OCI-LY3 (cell line): ENCODE measurements at regions not wholly inside any gene's neighbourhood (a gene's known extent, or its start where the extent isn't known, plus 50 kb on each side); places are given as distances from the start of the nearest gene placed in this dataset.

Experiments used
- H2AFZ ChIP-seq: fragments of 200-600, 300-600 bp; shearing (Covaris generic); 2 replicates; pipeline ENCODE4 v1.6.0; 2014; ENCODE audit warnings: antibody characterized with exemption, low read depth, low read length
- H3K27ac ChIP-seq: fragments of 200-600, 300-600 bp; sonication (generic); 2 replicates; pipeline ENCODE4 v1.5.1; 2014; ENCODE audit warnings: mild to moderate bottlenecking, low read length, moderate library complexity, mixed read lengths
- H3K27me3 ChIP-seq: fragments of 200-600, 300-600 bp; sonication (generic); 2 replicates; pipeline ENCODE4 v1.6.1; 2014; ENCODE audit warnings: low read depth, low read length, mixed read lengths
- H3K36me3 ChIP-seq: fragments of 200-600, 300-600 bp; sonication (generic); replicated peaks from 2 replicates; pipeline ENCODE3; 2014; ENCODE audit warnings: low read depth, low read length, mixed read lengths
- H3K4me1 ChIP-seq: fragments of 300-600, 200-600 bp; sonication (generic); 2 replicates; pipeline ENCODE4 v1.6.1; 2014; ENCODE audit warnings: low read length, mixed read lengths
- H3K4me2 ChIP-seq: fragments of 200-600, 300-600 bp; sonication (generic); 2 replicates; pipeline ENCODE4 v1.6.1; 2014; ENCODE audit warnings: low read length, mixed read lengths
- H3K4me3 ChIP-seq: fragments of 300-600, 200-600 bp; sonication (generic); 2 replicates; pipeline ENCODE4 v1.5.1; 2014; ENCODE audit warnings: antibody characterized with exemption, mild to moderate bottlenecking, low read length, moderate library complexity
- H3K79me2 ChIP-seq: fragments of 300-600, 200-600 bp; shearing (Covaris generic); 2 replicates; pipeline ENCODE4 v1.6.1; 2014; ENCODE audit warnings: mild to moderate bottlenecking, low read length, mixed read lengths
- H3K9ac ChIP-seq: fragments of 300-600, 200-600 bp; shearing (Covaris generic); 2 replicates; pipeline ENCODE4 v1.6.0; 2014; ENCODE audit warnings: mild to moderate bottlenecking, low read length, moderate library complexity
- H3K9me3 ChIP-seq: fragments of 200-600, 300-600 bp; shearing (Covaris generic); 2 replicates; pipeline ENCODE4 v1.6.1; 2014; ENCODE audit warnings: low read length, mixed read lengths; ENCODE audit not compliant: insufficient read depth
- H4K20me1 ChIP-seq: fragments of 200-600, 300-600 bp; sonication (generic); 2 replicates; pipeline ENCODE4 v1.6.1; 2016; ENCODE audit warnings: low read length, mixed read lengths; ENCODE audit not compliant: insufficient read depth
- EZH2phosphoT487 ChIP-seq: fragments of 200-600 bp; shearing (Covaris generic); IDR thresholded peaks from 2 replicates; pipeline ENCODE4 v1.6.1; 2018; ENCODE audit warnings: antibody characterized with exemption, mixed run types, low read depth
- TF ChIP-seq, protein P1 (sequence below): fragments of 200-600, 300-600 bp; sonication (generic); IDR thresholded peaks from 2 replicates; pipeline ENCODE4 v1.5.1; 2014; ENCODE audit warnings: antibody characterized with exemption, low read length, low read depth

DNA sequence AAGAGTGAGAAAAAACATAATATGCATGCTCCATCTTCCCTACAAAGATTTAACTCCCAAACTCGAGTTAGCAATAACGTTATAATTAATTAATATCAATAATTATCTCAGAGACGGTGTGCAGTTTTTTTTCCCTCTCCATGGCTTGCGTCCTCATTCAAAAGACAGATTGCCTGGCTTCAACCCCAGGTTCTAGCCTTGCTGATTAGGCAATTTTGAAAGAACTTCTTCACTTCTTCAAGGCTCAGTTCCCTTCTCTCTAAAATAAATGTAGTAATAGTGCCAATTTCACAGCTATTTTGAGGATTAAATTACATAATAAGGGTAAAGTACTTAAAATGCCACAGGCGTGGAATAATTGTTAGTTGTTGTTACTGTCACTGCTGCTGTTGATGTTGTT, 876.1 kb upstream of the GBE1 start:
- TF ChIP-seq EZH2phosphoT487, result no peak
- TF ChIP-seq, protein P1, sequence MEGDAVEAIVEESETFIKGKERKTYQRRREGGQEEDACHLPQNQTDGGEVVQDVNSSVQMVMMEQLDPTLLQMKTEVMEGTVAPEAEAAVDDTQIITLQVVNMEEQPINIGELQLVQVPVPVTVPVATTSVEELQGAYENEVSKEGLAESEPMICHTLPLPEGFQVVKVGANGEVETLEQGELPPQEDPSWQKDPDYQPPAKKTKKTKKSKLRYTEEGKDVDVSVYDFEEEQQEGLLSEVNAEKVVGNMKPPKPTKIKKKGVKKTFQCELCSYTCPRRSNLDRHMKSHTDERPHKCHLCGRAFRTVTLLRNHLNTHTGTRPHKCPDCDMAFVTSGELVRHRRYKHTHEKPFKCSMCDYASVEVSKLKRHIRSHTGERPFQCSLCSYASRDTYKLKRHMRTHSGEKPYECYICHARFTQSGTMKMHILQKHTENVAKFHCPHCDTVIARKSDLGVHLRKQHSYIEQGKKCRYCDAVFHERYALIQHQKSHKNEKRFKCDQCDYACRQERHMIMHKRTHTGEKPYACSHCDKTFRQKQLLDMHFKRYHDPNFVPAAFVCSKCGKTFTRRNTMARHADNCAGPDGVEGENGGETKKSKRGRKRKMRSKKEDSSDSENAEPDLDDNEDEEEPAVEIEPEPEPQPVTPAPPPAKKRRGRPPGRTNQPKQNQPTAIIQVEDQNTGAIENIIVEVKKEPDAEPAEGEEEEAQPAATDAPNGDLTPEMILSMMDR, result no peak
- H3K4me1 ChIP-seq, result no peaks in the 10 kb centered on the region
- no peaks in the 10 kb centered on the region for H4K20me1 ChIP-seq
- H3K4me2 ChIP-seq, result no peak overlapping the region
- H3K27me3 ChIP-seq, result no peaks in the 10 kb centered on the region
- no peak overlapping the region for H3K9ac ChIP-seq
- H3K36me3 ChIP-seq, result peaks cover 4% of the 10 kb centered on the region
- no peak overlapping the region for H3K27ac ChIP-seq
- H3K9me3 ChIP-seq, result peaks cover 14% of the 10 kb centered on the region; the same call in 1 of the 2 replicates
- H2AFZ ChIP-seq, result no peak overlapping the region
- no peak overlapping the region for H3K4me3 ChIP-seq
- no peaks in the 10 kb centered on the region for H3K79me2 ChIP-seq

DNA sequence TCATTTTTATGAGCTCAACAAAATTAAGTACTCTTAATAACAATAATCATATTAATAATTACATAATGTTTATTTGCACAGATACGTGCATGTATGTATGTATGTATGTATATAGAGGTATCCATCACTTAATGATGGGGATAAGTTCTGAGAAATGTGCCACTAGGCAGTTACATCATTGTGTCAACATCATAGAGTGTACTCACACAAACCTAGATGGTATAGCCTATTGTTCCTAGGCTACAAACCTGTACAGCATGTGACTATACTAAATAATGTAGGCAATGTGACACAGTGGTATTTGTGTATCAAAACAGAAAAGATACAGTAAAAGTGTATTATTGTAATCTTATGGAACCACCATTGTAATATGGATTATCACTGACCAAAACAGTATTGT, 874.7 kb upstream of the GBE1 start:
- peaks cover 11% of the 10 kb centered on the region; the same call in 1 of the 2 replicates for H3K9me3 ChIP-seq
- no peaks in the 10 kb centered on the region for H3K4me1 ChIP-seq
- no peaks in the 10 kb centered on the region for H4K20me1 ChIP-seq
- no peaks in the 10 kb centered on the region for H3K36me3 ChIP-seq
- H3K27ac ChIP-seq, result no peak overlapping the region
- no peak for TF ChIP-seq EZH2phosphoT487
- TF ChIP-seq, protein P1, result no peak
- no peak overlapping the region for H3K9ac ChIP-seq
- no peaks in the 10 kb centered on the region for H3K27me3 ChIP-seq
- H2AFZ ChIP-seq, result no peak overlapping the region
- no peak overlapping the region for H3K4me2 ChIP-seq
- no peak overlapping the region for H3K4me3 ChIP-seq
- no peaks in the 10 kb centered on the region for H3K79me2 ChIP-seq

DNA sequence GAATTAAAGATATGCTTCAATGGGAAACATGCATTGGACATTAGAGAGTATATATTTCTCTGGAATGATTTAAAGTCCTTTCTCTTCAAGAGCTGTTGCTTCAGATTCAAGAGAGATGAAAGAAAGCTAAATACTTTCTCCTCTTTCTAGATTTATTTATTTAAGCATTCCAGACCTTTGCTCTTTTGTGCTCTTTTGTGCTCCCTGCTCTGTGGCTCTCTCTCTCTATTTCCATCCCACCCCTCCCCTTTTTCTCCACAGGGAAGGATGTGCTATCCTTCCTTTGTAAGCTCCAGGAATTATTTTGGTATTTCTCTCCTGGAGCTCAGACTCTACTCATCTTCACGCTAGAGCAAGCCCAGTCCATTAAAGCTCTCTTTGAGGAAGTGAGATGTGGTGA, 871.9 kb upstream of the GBE1 start:
- no peak for TF ChIP-seq EZH2phosphoT487
- TF ChIP-seq, protein P1, result no peak
- Histone ChIP-seq H2AFZ (no peak overlapping the region), H3K4me1 (no peaks in the 10 kb centered on the region), H3K79me2 (no peaks in the 10 kb centered on the region), H3K27ac (no peak overlapping the region), H3K9me3 (no peaks in the 10 kb centered on the region), H3K9ac (no peak overlapping the region), H3K27me3 (no peaks in the 10 kb centered on the region), H4K20me1 (no peaks in the 10 kb centered on the region), H3K4me3 (no peak overlapping the region), H3K36me3 (no peaks in the 10 kb centered on the region), H3K4me2 (no peak overlapping the region)

DNA sequence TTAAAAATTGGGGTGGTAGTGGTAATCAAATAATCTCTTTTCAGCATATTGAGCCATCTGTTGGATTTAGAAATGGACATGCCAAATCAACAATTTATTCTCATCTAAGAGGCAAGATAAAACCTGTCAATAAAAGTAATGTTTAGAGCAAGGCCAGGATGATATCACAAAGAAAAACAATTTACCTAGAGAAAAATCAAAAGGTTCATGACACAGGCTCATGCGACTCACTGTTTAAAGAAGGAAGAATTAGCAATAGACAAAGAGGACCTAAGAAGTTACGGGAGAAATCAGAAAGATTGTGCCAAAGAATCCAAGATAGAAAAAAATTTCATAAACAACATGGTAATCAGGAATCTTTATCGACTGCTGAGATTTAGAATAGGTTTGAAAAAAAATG, 868.5 kb upstream of the GBE1 start:
- no peaks in the 10 kb centered on the region for H4K20me1 ChIP-seq
- H3K27me3 ChIP-seq, result no peaks in the 10 kb centered on the region
- no peak overlapping the region for H3K9ac ChIP-seq
- no peaks in the 10 kb centered on the region for H3K79me2 ChIP-seq
- no peaks in the 10 kb centered on the region for H3K9me3 ChIP-seq
- no peak overlapping the region for H3K4me2 ChIP-seq
- no peak overlapping the region for H2AFZ ChIP-seq
- no peak overlapping the region for H3K4me3 ChIP-seq
- TF ChIP-seq EZH2phosphoT487, result no peak
- TF ChIP-seq, protein P1, result no peak
- H3K27ac ChIP-seq, result no peak overlapping the region
- H3K36me3 ChIP-seq, result no peaks in the 10 kb centered on the region
- H3K4me1 ChIP-seq, result no peaks in the 10 kb centered on the region
